ENCODE measurements at regions not wholly inside any gene's neighbourhood (a gene's known extent, or its start where the extent isn't known, plus 50 kb on each side); places are given as distances from the start of the nearest gene placed in this dataset.

- no peak for TF ChIP-seq CTCF (IDR thresholded peaks at IDR 0.05)
- TF ChIP-seq POLR2AphosphoS5 (IDR thresholded peaks at IDR 0.05): no peak
- no peak for TF ChIP-seq POLR2A (IDR thresholded peaks at IDR 0.05)
Observed at GRCh38 chr3:17911986-17912760, 169.7 kb upstream of the TBC1D5 start.
